SJCRH30 (cell line): ENCODE measurements at regions not wholly inside any gene's neighbourhood (a gene's known extent, or its start where the extent isn't known, plus 50 kb on each side); places are given as distances from the start of the nearest gene placed in this dataset.

Experiments
- DNase-seq, 2 experiments: peaks; one replicate each; pipeline ENCODE4 v3.0.0-alpha.2; 2015 to 2020
- H3K27ac ChIP-seq: fragments of 250-450 bp; sonication (Bioruptor Pico); 2 replicates; pipeline ENCODE4 v1.5.1; 2020; ENCODE audit warnings: mild to moderate bottlenecking, moderate library complexity
- H3K27me3 ChIP-seq: fragments of 250-450 bp; sonication (Bioruptor Pico); 2 replicates; pipeline ENCODE4 v1.5.1; 2020; ENCODE audit warnings: mild to moderate bottlenecking, moderate library complexity
- H3K36me3 ChIP-seq: fragments of 250-450 bp; sonication (Bioruptor Pico); 2 replicates; pipeline ENCODE4 v1.5.1; 2020; ENCODE audit warnings: mild to moderate bottlenecking, moderate library complexity
- H3K4me1 ChIP-seq: fragments of 250-450 bp; sonication (Bioruptor Pico); 2 replicates; pipeline ENCODE4 v1.5.1; 2020; ENCODE audit warnings: mild to moderate bottlenecking, moderate library complexity
- H3K4me3 ChIP-seq: fragments of 250-450 bp; sonication (Bioruptor Pico); 2 replicates; pipeline ENCODE4 v1.5.1; 2020; ENCODE audit warnings: mild to moderate bottlenecking, moderate library complexity
- H3K9me3 ChIP-seq: fragments of 250-450 bp; sonication (Bioruptor Pico); replicated peaks from 2 replicates; pipeline ENCODE4 v1.5.1; 2020; ENCODE audit warnings: mild to moderate bottlenecking, moderate library complexity

GRCh38 chr9:129328355-129329042, 150.4 kb upstream of the IER5L start:
- no peak for DNase-seq
- Histone ChIP-seq H3K27me3 (peaks cover 6% of the 10 kb centered on the region; the same call in 1 of the 2 replicates), H3K9me3 (no peaks in the 10 kb centered on the region), H3K36me3 (no peaks in the 10 kb centered on the region), H3K4me1 (no peaks in the 10 kb centered on the region; the same call in 1 of the 2 replicates), H3K4me3 (no peak overlapping the region), H3K27ac (no peak overlapping the region)

- Histone ChIP-seq H3K36me3 (no peaks in the 10 kb centered on the region), H3K4me3 (no peak overlapping the region), H3K9me3 (no peaks in the 10 kb centered on the region), H3K27me3 (peaks cover 6% of the 10 kb centered on the region; the same call in 1 of the 2 replicates), H3K4me1 (no peaks in the 10 kb centered on the region), H3K27ac (no peak overlapping the region)
- no peak for DNase-seq
These were observed 149.7 kb upstream of the IER5L start for GRCh38 chr9:129327552-129328328.

GRCh38 chr9:129326061-129327005, 148.3 kb upstream of the IER5L start:
- no peaks in the 10 kb centered on the region for H3K36me3 ChIP-seq
- peaks cover 6% of the 10 kb centered on the region; the same call in 1 of the 2 replicates for H3K27me3 ChIP-seq
- no peaks in the 10 kb centered on the region for H3K4me1 ChIP-seq
- H3K27ac ChIP-seq: no peak overlapping the region
- H3K9me3 ChIP-seq: no peaks in the 10 kb centered on the region
- DNase-seq: no peak
- no peak overlapping the region for H3K4me3 ChIP-seq

GRCh38 chr9:129324808-129325502, 146.9 kb upstream of the IER5L start:
- Histone ChIP-seq H3K4me1 (peaks cover 7% of the 10 kb centered on the region; the same call in 1 of the 2 replicates), H3K9me3 (no peaks in the 10 kb centered on the region), H3K27me3 (peaks cover 9% of the 10 kb centered on the region)

GRCh38 chr9:129323999-129324553, 146.0 kb upstream of the IER5L start:
- no peak overlapping the region for H3K4me3 ChIP-seq
- peaks cover 16% of the 10 kb centered on the region for H3K27me3 ChIP-seq
- no peaks in the 10 kb centered on the region for H3K9me3 ChIP-seq
- DNase-seq: no peak
- no peaks in the 10 kb centered on the region for H3K36me3 ChIP-seq
- peaks cover 7% of the 10 kb centered on the region; the same call in 1 of the 2 replicates for H3K4me1 ChIP-seq
- no peak overlapping the region for H3K27ac ChIP-seq

More at GRCh38 chr9:129324808-129325502, 146.9 kb upstream of the IER5L start:
- H3K4me3 ChIP-seq: no peak overlapping the region
- H3K27ac ChIP-seq: no peak overlapping the region
- no peak for DNase-seq
- no peaks in the 10 kb centered on the region for H3K36me3 ChIP-seq

GRCh38 chr9:129323376-129323998, 145.4 kb upstream of the IER5L start:
- no peak overlapping the region for H3K27ac ChIP-seq
- H3K9me3 ChIP-seq: no peaks in the 10 kb centered on the region
- peaks cover 18% of the 10 kb centered on the region for H3K27me3 ChIP-seq
- H3K4me3 ChIP-seq: no peak overlapping the region
- DNase-seq: no peak
- H3K4me1 ChIP-seq: peaks cover 7% of the 10 kb centered on the region; the same call in 1 of the 2 replicates
- H3K36me3 ChIP-seq: no peaks in the 10 kb centered on the region

- Histone ChIP-seq H3K27me3 (peaks cover 15% of the 10 kb centered on the region), H3K36me3 (no peaks in the 10 kb centered on the region), H3K27ac (no peak overlapping the region), H3K4me3 (no peak overlapping the region), H3K9me3 (no peaks in the 10 kb centered on the region), H3K4me1 (peaks cover 7% of the 10 kb centered on the region; the same call in 1 of the 2 replicates)
- DNase-seq: no peak
These were observed 144.7 kb upstream of the IER5L start for GRCh38 chr9:129322641-129323375.

GRCh38 chr9:129322022-129322621, 144.1 kb upstream of the IER5L start:
- H3K4me3 ChIP-seq: no peak overlapping the region
- no peak overlapping the region for H3K27ac ChIP-seq
- peaks cover 12% of the 10 kb centered on the region for H3K27me3 ChIP-seq
- no peaks in the 10 kb centered on the region for H3K36me3 ChIP-seq
- no peak for DNase-seq
- peaks cover 7% of the 10 kb centered on the region; the same call in 1 of the 2 replicates for H3K4me1 ChIP-seq
- H3K9me3 ChIP-seq: no peaks in the 10 kb centered on the region

- peaks cover 7% of the 10 kb centered on the region; the same call in 1 of the 2 replicates for H3K4me1 ChIP-seq
- DNase-seq: no peak
- peaks cover 15% of the 10 kb centered on the region for H3K27me3 ChIP-seq
- H3K9me3 ChIP-seq: no peaks in the 10 kb centered on the region
- H3K4me3 ChIP-seq: no peak overlapping the region
- no peak overlapping the region for H3K27ac ChIP-seq
- H3K36me3 ChIP-seq: no peaks in the 10 kb centered on the region
These were observed 143.4 kb upstream of the IER5L start for GRCh38 chr9:129321286-129322021.

GRCh38 chr9:129320575-129321285, 142.7 kb upstream of the IER5L start:
- H3K4me1 ChIP-seq: peaks cover 7% of the 10 kb centered on the region; the same call in 1 of the 2 replicates
- no peaks in the 10 kb centered on the region for H3K36me3 ChIP-seq
- H3K4me3 ChIP-seq: peak overlapping the region; percentile 18
- DNase-seq: peak; percentile 71 to 82
- H3K27ac ChIP-seq: no peak overlapping the region
- H3K9me3 ChIP-seq: no peaks in the 10 kb centered on the region
- H3K27me3 ChIP-seq: peaks cover 22% of the 10 kb centered on the region

- Histone ChIP-seq H3K27ac (no peak overlapping the region), H3K36me3 (no peaks in the 10 kb centered on the region), H3K27me3 (peaks cover 24% of the 10 kb centered on the region), H3K4me3 (no peak overlapping the region), H3K9me3 (no peaks in the 10 kb centered on the region), H3K4me1 (peaks cover 7% of the 10 kb centered on the region; the same call in 1 of the 2 replicates)
- no peak for DNase-seq
These were observed 141.9 kb upstream of the IER5L start for GRCh38 chr9:129319938-129320481.
